H1 (cell line): ENCODE measurements at regions not wholly inside any gene's neighbourhood (a gene's known extent, or its start where the extent isn't known, plus 50 kb on each side); places are given as distances from the start of the nearest gene placed in this dataset.

Experiments used
- CTCF ChIA-PET: fragments of 300-600 bp; sonication (Branson Sonifier 250); formaldehyde crosslinking; loops from one replicate; lab custom pipeline; 2021; ENCODE audit not compliant: partially characterized antibody; lab: Charles Lee
- POLR2A ChIA-PET: fragments of 300-600 bp; sonication (Branson Sonifier 250); formaldehyde crosslinking; loops from one replicate; lab custom pipeline; 2021; ENCODE audit warnings: inconsistent platforms; ENCODE audit not compliant: partially characterized antibody; lab: Charles Lee
- DNase-seq, 2 experiments: peaks; one replicate each; pipeline versions ENCODE4 v3.0.0 to v3.0.0-alpha.2; 2010 to 2022; ENCODE audit warnings: low spot score in 2 of 2, low read depth in 1 of 2, mixed read lengths in 1 of 2
- FAIRE-seq: peaks from 2 replicates; lab custom pipeline; 2011; peaks lifted over from hg19 to GRCh38; lab: Jason Lieb, UNC
- H2AFZ ChIP-seq: 2 replicates; pipeline ENCODE4 v1.8.1; 2012; ENCODE audit warnings: low read length, inconsistent platforms
- H2AK5ac ChIP-seq: 2 replicates; pipeline ENCODE4 v1.6.1; 2013; ENCODE audit warnings: low read depth, low read length
- H2BK120ac ChIP-seq: replicated peaks from 2 replicates; pipeline ENCODE3; 2013; ENCODE audit warnings: low read depth, low read length, inconsistent platforms
- H2BK12ac ChIP-seq: 2 replicates; pipeline ENCODE4 v1.6.1; 2013; ENCODE audit warnings: low read depth, low read length
- H2BK15ac ChIP-seq: 2 replicates; pipeline ENCODE4 v1.6.1; 2013; ENCODE audit warnings: low read length
- H2BK20ac ChIP-seq: 2 replicates; pipeline ENCODE4 v1.6.1; 2013; ENCODE audit warnings: low read length
- H2BK5ac ChIP-seq: 2 replicates; pipeline ENCODE4 v1.6.1; 2013; ENCODE audit warnings: low read depth, low read length
- H3K14ac ChIP-seq: 2 replicates; pipeline ENCODE4 v1.6.1; 2013; ENCODE audit warnings: inconsistent platforms; ENCODE audit not compliant: insufficient read length
- H3K18ac ChIP-seq: 2 replicates; pipeline ENCODE4 v1.6.1; 2013; ENCODE audit warnings: low read length; ENCODE audit errors: extremely low read depth
- H3K23ac ChIP-seq: 2 replicates; pipeline ENCODE4 v1.6.1; 2013; ENCODE audit warnings: inconsistent platforms; ENCODE audit not compliant: insufficient read length
- H3K23me2 ChIP-seq: 2 replicates; pipeline ENCODE4 v1.6.1; 2013; ENCODE audit warnings: low read depth, low read length
- H3K27ac ChIP-seq: 2 replicates; pipeline ENCODE4 v1.6.1; 2011; ENCODE audit warnings: low read depth, low read length, inconsistent platforms
- H3K27me3 ChIP-seq, 4 experiments: replicated peaks in 1 of 4; 1 replicate in 1 of 4; 2 replicates in 3 of 4; pipeline versions ENCODE4 v1.6.1 to v1.8.1; 2011 to 2013; ENCODE audit warnings: low read length in 3 of 4, mild to moderate bottlenecking in 3 of 4, inconsistent platforms in 2 of 4, mixed read lengths in 2 of 4, moderate library complexity in 1 of 4; ENCODE audit not compliant: control insufficient read depth in 3 of 4, insufficient read depth in 3 of 4; ENCODE audit errors: extremely low read depth in 1 of 4
- H3K36me3 ChIP-seq, 4 experiments: 2 replicates each; pipeline versions ENCODE4 v1.6.1 to v1.8.1; 2011 to 2013; ENCODE audit warnings: mild to moderate bottlenecking in 4 of 4, low read length in 3 of 4, moderate library complexity in 2 of 4, control low read depth in 1 of 4, inconsistent platforms in 1 of 4; ENCODE audit not compliant: insufficient read depth in 4 of 4, control insufficient read depth in 2 of 4
- H3K4ac ChIP-seq: replicated peaks from 2 replicates; pipeline ENCODE3; 2013; ENCODE audit warnings: low read length, low read depth, mixed read lengths, inconsistent platforms; ENCODE audit not compliant: insufficient read length
- H3K4me1 ChIP-seq, 4 experiments: replicated peaks in 1 of 4; 1 replicate in 1 of 4; 2 replicates in 3 of 4; pipeline versions ENCODE4 v1.6.1 to v1.8.1; 2011 to 2013; ENCODE audit warnings: low read length in 3 of 4, inconsistent platforms in 2 of 4, mixed read lengths in 1 of 4; ENCODE audit not compliant: insufficient read depth in 4 of 4, control insufficient read depth in 3 of 4
- H3K4me2 ChIP-seq, 2 experiments: 2 replicates each; pipeline versions ENCODE4 v1.6.1 to v1.8.1; 2011 to 2013; ENCODE audit warnings: low read depth in 2 of 2, low read length in 2 of 2, control low read depth in 1 of 2, inconsistent platforms in 1 of 2, mild to moderate bottlenecking in 1 of 2; ENCODE audit not compliant: insufficient read depth in 1 of 2
- H3K4me3 ChIP-seq, 4 experiments: fragments of 200-600, 300-600 bp in 1 of 4; sonication (generic), shearing (Covaris generic), sonication (Bioruptor Twin) in 1 of 4; 2 replicates each; pipeline versions ENCODE4 v1.5.1 to v1.8.1; 2011 to 2016; ENCODE audit warnings: low read length in 4 of 4, low read depth in 3 of 4, control low read depth in 2 of 4, inconsistent platforms in 2 of 4, mild to moderate bottlenecking in 2 of 4, mixed read lengths in 1 of 4, moderate library complexity in 1 of 4; ENCODE audit not compliant: insufficient read depth in 2 of 4; ENCODE audit errors: extremely low read depth in 1 of 4
- H3K56ac ChIP-seq: replicated peaks from 2 replicates; pipeline ENCODE3; 2013; ENCODE audit warnings: low read depth, mild to moderate bottlenecking, mixed read lengths, low read length, inconsistent platforms; ENCODE audit not compliant: insufficient read length
- H3K79me1 ChIP-seq: 2 replicates; pipeline ENCODE4 v1.6.1; 2013; ENCODE audit warnings: low read depth, low read length, control low read depth
- H3K79me2 ChIP-seq, 2 experiments: 2 replicates each; pipeline versions ENCODE4 v1.6.1 to v1.8.1; 2012 to 2013; ENCODE audit warnings: low read length in 2 of 2, mild to moderate bottlenecking in 2 of 2, inconsistent platforms in 1 of 2; ENCODE audit not compliant: insufficient read depth in 2 of 2, control insufficient read depth in 1 of 2
- H3K9ac ChIP-seq, 4 experiments: replicated peaks in 1 of 4; 1 replicate in 1 of 4; 2 replicates in 3 of 4; pipeline versions ENCODE4 v1.6.1 to v1.8.1; 2011 to 2013; ENCODE audit warnings: low read depth in 3 of 4, low read length in 3 of 4, control low read depth in 2 of 4, mild to moderate bottlenecking in 2 of 4, moderate library complexity in 2 of 4, inconsistent platforms in 1 of 4; ENCODE audit errors: extremely low read depth in 1 of 4
- H3K9me3 ChIP-seq, 2 experiments: 2 replicates each; pipeline versions ENCODE4 v1.6.1 to v1.8.1; 2012 to 2013; ENCODE audit warnings: mild to moderate bottlenecking in 2 of 2, moderate library complexity in 2 of 2, control low read depth in 1 of 2, inconsistent platforms in 1 of 2, low read depth in 1 of 2, low read length in 1 of 2, mixed read lengths in 1 of 2; ENCODE audit not compliant: insufficient read depth in 2 of 2
- H4K20me1 ChIP-seq, 2 experiments: replicated peaks in 1 of 2; 2 replicates each; pipeline versions ENCODE3 to v1.8.1; 2011 to 2013; ENCODE audit warnings: inconsistent platforms in 2 of 2, low read length in 2 of 2, mild to moderate bottlenecking in 1 of 2; ENCODE audit not compliant: insufficient read depth in 2 of 2, control insufficient read depth in 1 of 2
- H4K5ac ChIP-seq: 2 replicates; pipeline ENCODE4 v1.6.1; 2013; ENCODE audit warnings: low read length, low read depth, mixed read lengths, inconsistent platforms; ENCODE audit not compliant: insufficient read length
- H4K8ac ChIP-seq: 2 replicates; pipeline ENCODE4 v1.8.0; 2013; ENCODE audit warnings: mild to moderate bottlenecking, moderate library complexity, low read length, inconsistent platforms; ENCODE audit not compliant: insufficient read depth; ENCODE audit errors: extremely low read depth
- H4K91ac ChIP-seq: replicated peaks from 2 replicates; pipeline ENCODE3; 2013; ENCODE audit warnings: low read length, mixed read lengths, inconsistent platforms; ENCODE audit not compliant: insufficient read length
- ASH2L ChIP-seq: fragments of 200-600, 300-600 bp; sonication (generic); IDR thresholded peaks from one replicate; pipeline ENCODE4 v1.7.1; 2017; ENCODE audit warnings: low read length
- BCL11A ChIP-seq, 2 experiments: IDR thresholded peaks; one replicate each; pipeline ENCODE4 v1.6.1; 2011; ENCODE audit warnings: low read depth in 2 of 2, low read length in 2 of 2, mild to moderate bottlenecking in 2 of 2
- CREB1 ChIP-seq: IDR thresholded peaks from 2 replicates; pipeline ENCODE4 v1.6.1; 2012; ENCODE audit warnings: inconsistent platforms
- GTF2F1 ChIP-seq: IDR thresholded peaks from 2 replicates; pipeline ENCODE4 v1.6.1; 2012; ENCODE audit warnings: low read depth, low read length, improper control_type of control experiment, borderline replicate concordance
- KDM5A ChIP-seq: fragments of 200-600 bp; IDR thresholded peaks from 2 replicates; pipeline ENCODE4 v1.7.1; 2012; ENCODE audit warnings: mild to moderate bottlenecking, low read length, inconsistent platforms, mixed read lengths
- WGBS, 2 experiments: shearing (Covaris generic) in 1 of 2; methylation state at CpG; one replicate each; pipeline versions ENCODE4 v1.1.6 to v1.1.7; 2013 to 2015; ENCODE audit warnings: low lambda C conversion rate in 2 of 2, mixed read lengths in 2 of 2, inconsistent platforms in 1 of 2, low coverage in 1 of 2, missing lambda C conversion rate in 1 of 2; ENCODE audit not compliant: insufficient replicate concordance in 2 of 2, insufficient coverage in 1 of 2, insufficient read length in 1 of 2; ENCODE audit errors: extremely low coverage in 1 of 2, missing lambda C conversion rate in 1 of 2; 5-methylcytosine and 5-hydroxymethylcytosine counted together

- H3K9me3 ChIP-seq, result no peaks in the 10 kb centered on the region
- no peaks in the 10 kb centered on the region; the same call in 1 of the 2 replicates for H3K23me2 ChIP-seq
- no peak overlapping the region for H4K91ac ChIP-seq
- POLR2A ChIA-PET, result no interaction called here
- CTCF ChIA-PET, result no interaction called here
- no peak overlapping the region for H2BK120ac ChIP-seq
- H4K8ac ChIP-seq, result no peak overlapping the region
- no peak overlapping the region for H2AFZ ChIP-seq
- H3K4me1 ChIP-seq, result no peaks in the 10 kb centered on the region
- FAIRE-seq (no peak), DNase-seq (no peak)
- H3K4ac ChIP-seq, result no peak overlapping the region
- H3K79me1 ChIP-seq, result no peaks in the 10 kb centered on the region
- no peak overlapping the region for H2BK20ac ChIP-seq
- no peak overlapping the region for H2BK5ac ChIP-seq
- H4K5ac ChIP-seq, result no peak overlapping the region
- H3K23ac ChIP-seq, result no peak overlapping the region
- no peak overlapping the region for H3K18ac ChIP-seq
- H3K4me2 ChIP-seq, result no peak overlapping the region
- no peaks in the 10 kb centered on the region for H4K20me1 ChIP-seq
- 66% methylated on average over 4 of the region's 4 CpGs; no CpG with 5 or more reads in 1 of the 2 experiments for WGBS, 2 experiments
- H3K36me3 ChIP-seq, result no peaks in the 10 kb centered on the region
- H3K27ac ChIP-seq, result no peak overlapping the region
- TF ChIP-seq ASH2L (no peak), BCL11A (IDR thresholded peaks at IDR 0.05; ENCODE audit: low read depth in 2 of 2, low read length in 2 of 2) (no peak), GTF2F1 (no peak), CREB1 (no peak), KDM5A (no peak)
- no peak overlapping the region for H3K4me3 ChIP-seq
- H2BK15ac ChIP-seq, result no peak overlapping the region
- H3K9ac ChIP-seq, result no peak overlapping the region
- H3K56ac ChIP-seq, result no peak overlapping the region
- no peak overlapping the region for H2AK5ac ChIP-seq
- H3K79me2 ChIP-seq, result no peaks in the 10 kb centered on the region
- H2BK12ac ChIP-seq, result no peak overlapping the region
- H3K14ac ChIP-seq, result no peak overlapping the region
- no peaks in the 10 kb centered on the region for H3K27me3 ChIP-seq
Measured at GRCh38 chr2:228592925-228593324, 411.4 kb upstream of the SPHKAP start.
